Uterus (tissue), 3 donors: ENCODE measurements at regions not wholly inside any gene's neighbourhood (a gene's known extent, or its start where the extent isn't known, plus 50 kb on each side); places are given as distances from the start of the nearest gene placed in this dataset.

Source experiments
- DNase-seq, 2 donors: peaks; one replicate each; pipeline ENCODE4 v3.0.0-alpha.2; 2019 to 2020
- H3K27ac ChIP-seq, 2 donors: fragments of 200-600 bp; sonication (generic); 1 replicate in 1 of 2; 2 replicates in 1 of 2; pipeline ENCODE4 v1.5.1; 2016 to 2018
- H3K27me3 ChIP-seq, 2 donors: fragments of 200-600 bp; sonication (generic); one replicate each; pipeline ENCODE4 v1.5.1; 2018 to 2019; ENCODE audit warnings: control low read depth in 1 of 2
- H3K36me3 ChIP-seq, 2 donors: fragments of 200-600 bp; sonication (generic); one replicate each; pipeline ENCODE4 v1.5.1; 2019; ENCODE audit warnings: control low read depth in 1 of 2
- H3K4me1 ChIP-seq, 2 donors: fragments of 200-600 bp; sonication (generic); one replicate each; pipeline ENCODE4 v1.5.1; 2018 to 2019; ENCODE audit warnings: control low read depth in 1 of 2
- H3K4me3 ChIP-seq, 2 donors: fragments of 200-600 bp; sonication (generic); 1 replicate in 1 of 2; 2 replicates in 1 of 2; pipeline ENCODE4 v1.5.1; 2018 to 2019; ENCODE audit warnings: mild to moderate bottlenecking in 1 of 2
- H3K9me3 ChIP-seq, 2 donors: fragments of 200-600 bp; sonication (generic); one replicate each; pipeline ENCODE4 v1.5.1; 2019; ENCODE audit warnings: control low read depth in 1 of 2
- CTCF ChIP-seq, 4 experiments: fragments of 200-600 bp in 2 of 4; fragments of 450-650 bp in 2 of 4; sonication (generic) in 2 of 4; IDR thresholded peaks; one replicate each; pipeline ENCODE4 v1.5.1; 2016 to 2019; ENCODE audit warnings: antibody characterized with exemption in 4 of 4, mild to moderate bottlenecking in 2 of 4, moderate library complexity in 1 of 4
- POLR2A ChIP-seq, 2 donors: fragments of 450-650 bp; IDR thresholded peaks; one replicate each; pipeline ENCODE4 v1.6.1; 2016; ENCODE audit warnings: antibody characterized with exemption in 2 of 2, mild to moderate bottlenecking in 1 of 2, moderate library complexity in 1 of 2
- intact Hi-C: fragments of 100-400 bp; cut with DNase I; formaldehyde crosslinking; loops from one replicate; pipeline ENCODE4 v1.15.1; 2023; ENCODE audit warnings: low total_unique reads
- donor health status: DM: yes; HTN: yes; CAD: no.

GRCh38 chr6:125699591-125699990, 49.8 kb upstream of the HEY2 start:
- H3K9me3 ChIP-seq: no peaks in the 10 kb centered on the region
- H3K27me3 ChIP-seq: no peaks in the 10 kb centered on the region
- no peaks in the 10 kb centered on the region for H3K4me1 ChIP-seq
- no peak overlapping the region for H3K27ac ChIP-seq
- TF ChIP-seq CTCF (IDR thresholded peaks at IDR 0.05): no peak
- no peak for TF ChIP-seq POLR2A (IDR thresholded peaks at IDR 0.05)
- DNase-seq: no peak
- H3K36me3 ChIP-seq: no peaks in the 10 kb centered on the region
- intact Hi-C loops: no loop called here
- H3K4me3 ChIP-seq: no peak overlapping the region
